ENCODE measurements at regions not wholly inside any gene's neighbourhood (a gene's known extent, or its start where the extent isn't known, plus 50 kb on each side); places are given as distances from the start of the nearest gene placed in this dataset.

DNA sequence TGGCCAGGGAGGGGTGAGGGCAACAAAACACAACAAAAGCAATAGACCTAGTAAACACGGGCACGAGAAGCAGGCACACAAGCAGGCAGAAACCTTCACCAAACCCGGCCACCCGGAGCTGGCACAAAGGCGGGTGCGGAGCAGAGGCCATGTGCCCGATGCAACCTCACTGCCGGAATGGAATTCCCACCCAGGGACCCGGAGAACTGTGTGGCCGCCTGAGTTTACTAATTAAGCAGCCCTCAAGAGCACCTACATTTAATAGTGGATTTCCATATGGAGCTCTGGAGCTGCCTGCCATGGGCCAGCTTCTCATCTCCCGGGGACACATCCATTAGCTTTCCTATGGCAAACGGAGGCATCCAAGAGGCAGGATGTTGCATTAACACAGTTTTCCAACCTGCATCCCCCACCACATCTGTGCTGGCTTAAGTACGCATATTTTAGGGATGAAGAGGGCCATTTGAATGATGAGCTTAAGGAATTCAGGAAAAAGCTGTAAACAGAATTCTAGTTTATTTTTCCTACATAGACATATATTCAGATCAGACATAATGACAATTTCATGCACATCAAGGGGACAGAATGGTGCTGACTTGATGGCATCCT, 104.5 kb upstream of the SMIM21 start:
- Histone ChIP-seq H3K9me3 (no peaks in the 10 kb centered on the region), H3K4me1 (no peaks in the 10 kb centered on the region), H3K4me3 (no peak overlapping the region), H3K27me3 (no peaks in the 10 kb centered on the region), H3K36me3 (no peaks in the 10 kb centered on the region), H3K27ac (no peak overlapping the region)
- DNase-seq (ENCODE audit: extremely low spot score in 2 of 2) = no peak
- TF ChIP-seq POLR2AphosphoS5 (IDR thresholded peaks at IDR 0.05; ENCODE audit: insufficient read depth in 1 of 2, low read depth in 1 of 2) (no peak), CTCF (IDR thresholded peaks at IDR 0.05) (no peak), POLR2A (IDR thresholded peaks at IDR 0.05) (no peak)
- intact Hi-C loops (cut with DNase I) = no loop called here

DNA sequence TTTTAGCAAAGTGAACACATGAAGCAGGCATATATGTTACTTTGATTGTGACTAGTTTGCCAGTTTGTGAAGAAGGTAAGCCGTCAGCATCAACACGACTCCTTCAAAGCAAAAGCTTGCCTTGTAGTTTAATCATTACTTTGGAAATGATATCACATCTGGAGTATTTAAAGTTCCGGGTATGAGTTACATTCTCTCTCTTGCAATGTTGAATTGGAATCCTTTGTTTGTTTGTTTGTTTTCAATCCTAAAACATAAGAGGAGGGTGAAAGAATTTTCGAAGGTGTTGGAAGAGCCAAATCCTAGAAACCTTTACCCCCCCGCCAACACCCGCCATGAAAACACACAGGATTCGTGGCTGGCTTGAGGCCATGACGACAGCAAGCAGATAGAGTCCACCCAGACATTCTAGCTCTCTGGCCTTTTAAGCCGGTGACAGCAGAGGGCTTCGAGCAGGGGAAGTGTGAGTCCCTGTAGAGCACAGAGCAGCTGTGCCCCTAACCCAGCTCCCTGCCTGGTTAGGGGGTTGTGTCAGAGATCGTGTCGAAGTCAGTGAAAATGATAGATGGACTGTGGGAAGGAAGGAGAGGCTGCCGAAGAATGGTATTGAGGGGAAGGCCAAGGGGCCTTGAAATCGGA, 103.8 kb upstream of the SMIM21 start:
- Histone ChIP-seq H3K27me3 (no peaks in the 10 kb centered on the region), H3K36me3 (no peaks in the 10 kb centered on the region), H3K27ac (no peak overlapping the region), H3K4me1 (no peaks in the 10 kb centered on the region), H3K9me3 (no peaks in the 10 kb centered on the region), H3K4me3 (no peak overlapping the region)
- TF ChIP-seq POLR2A (IDR thresholded peaks at IDR 0.05) = no peak
- no peak for TF ChIP-seq CTCF (IDR thresholded peaks at IDR 0.05)
- TF ChIP-seq POLR2AphosphoS5 (IDR thresholded peaks at IDR 0.05; ENCODE audit: insufficient read depth in 1 of 2, low read depth in 1 of 2) = no peak
- intact Hi-C loops (cut with DNase I) = no loop called here
- DNase-seq (ENCODE audit: extremely low spot score in 2 of 2) = no peak

DNA sequence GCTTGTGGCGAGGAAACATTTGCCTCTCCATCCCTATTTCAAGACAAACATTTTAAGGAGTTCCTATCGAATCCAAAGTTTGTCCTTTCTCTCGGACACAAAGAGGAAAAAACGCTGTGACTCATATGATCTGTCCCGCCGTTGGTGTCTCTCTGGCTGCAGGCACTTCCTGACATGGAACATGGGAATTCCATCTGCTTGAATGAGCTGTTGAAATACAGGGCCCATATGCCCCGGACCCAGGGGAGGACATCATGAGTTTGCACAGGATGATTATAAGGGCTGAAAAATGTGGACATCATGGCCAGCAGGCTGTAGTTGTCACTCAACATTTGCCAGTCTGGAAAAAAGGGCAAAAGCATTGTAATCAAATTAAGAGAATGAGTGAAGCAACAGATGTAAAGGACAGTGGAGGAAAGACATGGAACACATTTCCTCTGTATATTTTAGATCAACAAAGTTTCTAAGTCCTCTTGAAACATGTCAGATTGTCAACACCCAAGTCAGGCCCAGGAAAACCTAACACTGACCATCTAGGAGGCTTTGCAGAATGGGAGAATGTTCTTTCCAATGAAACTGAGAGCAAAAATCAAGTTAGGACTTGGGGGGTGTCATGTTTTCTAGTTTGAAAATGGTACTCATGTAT, 103.2 kb upstream of the SMIM21 start:
- no peaks in the 10 kb centered on the region for H3K4me1 ChIP-seq
- H3K27me3 ChIP-seq = no peaks in the 10 kb centered on the region
- intact Hi-C loops (cut with DNase I) = no loop called here
- no peaks in the 10 kb centered on the region for H3K36me3 ChIP-seq
- H3K9me3 ChIP-seq = no peaks in the 10 kb centered on the region
- H3K4me3 ChIP-seq = no peak overlapping the region
- no peak for DNase-seq (ENCODE audit: extremely low spot score in 2 of 2)
- H3K27ac ChIP-seq = no peak overlapping the region
- TF ChIP-seq CTCF (IDR thresholded peaks at IDR 0.05) = no peak
- no peak for TF ChIP-seq POLR2A (IDR thresholded peaks at IDR 0.05)
- no peak for TF ChIP-seq POLR2AphosphoS5 (IDR thresholded peaks at IDR 0.05; ENCODE audit: insufficient read depth in 1 of 2, low read depth in 1 of 2)

GRCh38 chr18:75530118-75530517, 102.6 kb upstream of the SMIM21 start:
- Histone ChIP-seq H3K4me3 (no peak overlapping the region), H3K36me3 (no peaks in the 10 kb centered on the region), H3K4me1 (no peaks in the 10 kb centered on the region), H3K27me3 (no peaks in the 10 kb centered on the region), H3K27ac (no peak overlapping the region), H3K9me3 (no peaks in the 10 kb centered on the region)
- no peak for DNase-seq (ENCODE audit: extremely low spot score in 2 of 2)
- TF ChIP-seq CTCF (IDR thresholded peaks at IDR 0.05) (no peak), POLR2AphosphoS5 (IDR thresholded peaks at IDR 0.05; ENCODE audit: insufficient read depth in 1 of 2, low read depth in 1 of 2) (no peak), POLR2A (IDR thresholded peaks at IDR 0.05) (no peak)
- intact Hi-C loops (cut with DNase I) = no loop called here

DNA sequence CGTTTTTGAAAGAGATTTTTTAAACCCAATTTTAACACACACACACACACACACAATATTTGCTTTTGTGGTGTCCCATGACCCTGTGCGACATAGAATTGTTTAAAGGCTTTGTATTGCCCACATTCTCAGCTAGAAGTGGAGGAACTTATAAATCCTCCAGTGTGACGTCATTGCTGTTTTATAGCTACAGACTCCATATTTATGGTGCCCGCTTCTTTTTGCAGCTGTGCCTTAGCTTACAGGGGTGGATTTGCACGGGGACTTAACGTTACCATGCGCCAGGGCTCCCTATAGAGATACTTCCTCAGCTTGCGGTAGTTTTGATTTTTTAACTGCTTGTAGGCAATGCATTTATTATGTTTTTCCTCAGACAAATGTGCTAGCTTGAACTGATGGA, 101.9 kb upstream of the SMIM21 start:
- Histone ChIP-seq H3K27me3 (no peaks in the 10 kb centered on the region), H3K4me3 (no peak overlapping the region), H3K36me3 (no peaks in the 10 kb centered on the region), H3K4me1 (no peaks in the 10 kb centered on the region), H3K9me3 (no peaks in the 10 kb centered on the region), H3K27ac (no peak overlapping the region)
- intact Hi-C loops (cut with DNase I) = no loop called here
- TF ChIP-seq POLR2AphosphoS5 (IDR thresholded peaks at IDR 0.05; ENCODE audit: insufficient read depth in 1 of 2, low read depth in 1 of 2) (no peak), CTCF (IDR thresholded peaks at IDR 0.05) (no peak), POLR2A (IDR thresholded peaks at IDR 0.05) (no peak)
- DNase-seq (ENCODE audit: extremely low spot score in 2 of 2) = peak in 1 of 2 donors; percentile 18
